GM23338 (cell line): ENCODE measurements at regions not wholly inside any gene's neighbourhood (a gene's known extent, or its start where the extent isn't known, plus 50 kb on each side); places are given as distances from the start of the nearest gene placed in this dataset.

ENCODE experiments used
- ATAC-seq: fragments of 200-7000 bp; cut with Tn5 transposase; 3 replicates; pipeline ENCODE4 v1.9.1; 2020
- DNase-seq: peaks from one replicate; pipeline ENCODE4 v3.0.0-alpha.2; 2015; ENCODE audit warnings: low spot score
- H2AFZ ChIP-seq: fragments of 200-600 bp; sonication (generic); 2 replicates; pipeline ENCODE4 v1.8.0; 2016; ENCODE audit warnings: antibody characterized with exemption, mild to moderate bottlenecking, moderate library complexity
- H3F3A ChIP-seq: fragments of 200-600 bp; sonication (generic); replicated peaks from 2 replicates; pipeline ENCODE4 v1.8.0; 2017; ENCODE audit warnings: antibody characterized with exemption, mixed run types, low read depth
- H3K27ac ChIP-seq: fragments of 200-600 bp; sonication (generic); 2 replicates; pipeline ENCODE4 v1.6.1; 2016; ENCODE audit warnings: low read depth
- H3K27me3 ChIP-seq: fragments of 200-600 bp; sonication (generic); 2 replicates; pipeline ENCODE4 v1.8.0; 2016; ENCODE audit warnings: mild to moderate bottlenecking, mixed run types, moderate library complexity; ENCODE audit not compliant: insufficient read depth
- H3K36me3 ChIP-seq: fragments of 200-600 bp; sonication (generic); 2 replicates; pipeline ENCODE4 v1.8.0; 2016; ENCODE audit warnings: mild to moderate bottlenecking; ENCODE audit not compliant: insufficient read depth
- H3K4me1 ChIP-seq: fragments of 200-600 bp; sonication (generic); 2 replicates; pipeline ENCODE4 v1.8.0; 2016; ENCODE audit warnings: mild to moderate bottlenecking, moderate library complexity; ENCODE audit not compliant: insufficient read depth
- H3K4me2 ChIP-seq: fragments of 200-600 bp; sonication (generic); 2 replicates; pipeline ENCODE4 v1.7.1; 2017; ENCODE audit warnings: mixed run types
- H3K4me3 ChIP-seq: fragments of 200-600 bp; sonication (generic); 2 replicates; pipeline ENCODE4 v1.6.1; 2016; ENCODE audit warnings: mixed run types
- H3K79me2 ChIP-seq: fragments of 200-600 bp; sonication (generic); replicated peaks from 2 replicates; pipeline ENCODE4 v1.8.0; 2017; ENCODE audit warnings: mild to moderate bottlenecking; ENCODE audit not compliant: insufficient read depth
- H3K9me2 ChIP-seq: fragments of 200-600 bp; sonication (generic); 2 replicates; pipeline ENCODE4 v1.8.0; 2017; ENCODE audit not compliant: insufficient read depth
- H4K20me1 ChIP-seq: fragments of 200-600 bp; sonication (generic); replicated peaks from 2 replicates; pipeline ENCODE4 v1.8.0; 2017; ENCODE audit warnings: mild to moderate bottlenecking; ENCODE audit not compliant: insufficient read depth
- H3K27ac Mint-ChIP-seq: 2 replicates; pipeline ENCODE4 v1.8.0; 2020; ENCODE audit warnings: inconsistent platforms, mild to moderate bottlenecking, moderate library complexity, mixed read lengths
- H3K27me3 Mint-ChIP-seq: 3 replicates; pipeline ENCODE4 v1.8.0; 2022; ENCODE audit warnings: low read depth, mild to moderate bottlenecking, moderate library complexity, mixed read lengths, inconsistent platforms; ENCODE audit not compliant: insufficient read depth, poor library complexity
- H3K36me3 Mint-ChIP-seq: 3 replicates; pipeline ENCODE4 v1.8.0; 2021; ENCODE audit warnings: low read depth, mild to moderate bottlenecking, inconsistent platforms, moderate library complexity, mixed read lengths
- H3K4me1 Mint-ChIP-seq: 3 replicates; pipeline ENCODE4 v1.8.0; 2020; ENCODE audit warnings: mild to moderate bottlenecking, inconsistent platforms, mixed read lengths
- H3K4me3 Mint-ChIP-seq: 3 replicates; pipeline ENCODE4 v1.8.0; 2021; ENCODE audit warnings: moderate library complexity, mild to moderate bottlenecking, inconsistent platforms, mixed read lengths
- H3K9me3 Mint-ChIP-seq: 3 replicates; pipeline ENCODE4 v1.8.0; 2020; ENCODE audit warnings: moderate library complexity, mild to moderate bottlenecking, inconsistent platforms, mixed read lengths
- CREB1 ChIP-seq: fragments of 250-450 bp; sonication (Bioruptor Pico); IDR thresholded peaks from 2 replicates; pipeline ENCODE4 v1.5.0; 2020; ENCODE audit warnings: low read depth, mild to moderate bottlenecking, moderate library complexity
- CTCF ChIP-seq, 2 experiments: fragments of 200-600 bp in 1 of 2; sonication (generic) in 1 of 2; conservative IDR thresholded peaks; 2 replicates each; pipeline versions ENCODE4 v1.5.1 to v1.6.1; 2016 to 2017; ENCODE audit warnings: antibody characterized with exemption in 2 of 2, low read depth in 2 of 2, mild to moderate bottlenecking in 2 of 2, moderate library complexity in 1 of 2
- ETS1 ChIP-seq: IDR thresholded peaks from 2 replicates; pipeline ENCODE4 v1.6.1; 2016; ENCODE audit warnings: antibody characterized with exemption
- EZH2 ChIP-seq: fragments of 200-600 bp; sonication (generic); IDR thresholded peaks from one replicate; pipeline ENCODE4 v1.8.0; 2017; ENCODE audit warnings: antibody characterized with exemption, mild to moderate bottlenecking, low read depth; ENCODE audit not compliant: unreplicated experiment
- EZH2phosphoT487 ChIP-seq: fragments of 200-600 bp; sonication (generic); IDR thresholded peaks from one replicate; pipeline ENCODE4 v1.8.1; 2018; ENCODE audit warnings: antibody characterized with exemption; ENCODE audit not compliant: unreplicated experiment
- JUNB ChIP-seq: IDR thresholded peaks from one replicate; pipeline ENCODE4 v1.6.1; 2016; ENCODE audit warnings: antibody characterized with exemption; ENCODE audit not compliant: unreplicated experiment
- NANOG ChIP-seq: IDR thresholded peaks from 2 replicates; pipeline ENCODE4 v1.6.1; 2016; ENCODE audit warnings: antibody characterized with exemption, borderline replicate concordance
- POLR2AphosphoS5 ChIP-seq: IDR thresholded peaks from 2 replicates; pipeline ENCODE4 v1.6.1; 2016; ENCODE audit warnings: antibody characterized with exemption, low read depth
- REST ChIP-seq: IDR thresholded peaks from one replicate; pipeline ENCODE4 v1.6.1; 2018; ENCODE audit warnings: antibody characterized with exemption; ENCODE audit not compliant: unreplicated experiment
- STAT1 ChIP-seq: IDR thresholded peaks from one replicate; pipeline ENCODE4 v1.6.1; 2016; ENCODE audit warnings: antibody characterized with exemption; ENCODE audit not compliant: unreplicated experiment
- ZNF114 ChIP-seq: fragments of 250-450 bp; sonication (Bioruptor Pico); IDR thresholded peaks from 2 replicates; pipeline ENCODE4 v1.5.0; 2020; ENCODE audit warnings: mild to moderate bottlenecking, moderate library complexity
- ZNF331 ChIP-seq: fragments of 250-450 bp; sonication (Bioruptor Pico); IDR thresholded peaks from 2 replicates; pipeline ENCODE4 v1.5.0; 2020; ENCODE audit warnings: low read depth, mild to moderate bottlenecking, moderate library complexity
- ZNF462 ChIP-seq: fragments of 250-450 bp; sonication (Bioruptor Pico); IDR thresholded peaks from 2 replicates; pipeline ENCODE4 v1.5.0; 2020; ENCODE audit warnings: mild to moderate bottlenecking, moderate library complexity

GRCh38 chr6:44016131-44016870 is 111.0 kb downstream of the MRPL14 start:
- H4K20me1 ChIP-seq, result no peaks in the 10 kb centered on the region
- H3K27me3 ChIP-seq, result no peaks in the 10 kb centered on the region
- Mint-ChIP-seq H3K4me1 (peaks cover 12% of the 10 kb centered on the region), H3K9me3 (peaks cover 4% of the 10 kb centered on the region; the same call in 2 of the 3 replicates), H3K27ac (no peak overlapping the region), H3K4me3 (no peak overlapping the region), H3K36me3 (no peaks in the 10 kb centered on the region; the same call in 2 of the 3 replicates), H3K27me3 (peaks cover 12% of the 10 kb centered on the region)
- no peaks in the 10 kb centered on the region for H3F3A ChIP-seq
- DNase-seq, result no peak
- H3K9me2 ChIP-seq, result no peaks in the 10 kb centered on the region
- no peaks in the 10 kb centered on the region for H3K79me2 ChIP-seq
- TF ChIP-seq ZNF331, result no peak
- TF ChIP-seq REST, result no peak
- TF ChIP-seq CTCF (conservative IDR thresholded peaks at IDR 0.05; ENCODE audit: low read depth in 2 of 2), result no peak
- TF ChIP-seq CREB1, result no peak
- no peak for TF ChIP-seq POLR2AphosphoS5
- TF ChIP-seq ZNF462 (CRISPR knock-in tag), result no peak
- TF ChIP-seq STAT1, result no peak
- TF ChIP-seq NANOG, result no peak
- no peak for TF ChIP-seq ZNF114 (CRISPR knock-in tag)
- no peak for TF ChIP-seq EZH2phosphoT487
- TF ChIP-seq ETS1, result no peak
- TF ChIP-seq EZH2, result no peak
- no peak for TF ChIP-seq JUNB
- no peaks in the 10 kb centered on the region for H3K36me3 ChIP-seq
- H2AFZ ChIP-seq, result no peak overlapping the region
- H3K4me3 ChIP-seq, result no peak overlapping the region
- H3K4me1 ChIP-seq, result peaks cover 7% of the 10 kb centered on the region; the same call in 1 of the 2 replicates
- H3K27ac ChIP-seq, result no peak overlapping the region
- no peak overlapping the region for H3K4me2 ChIP-seq
- ATAC-seq, result no peak
